K562 (cell line): ENCODE measurements at regions not wholly inside any gene's neighbourhood (a gene's known extent, or its start where the extent isn't known, plus 50 kb on each side); places are given as distances from the start of the nearest gene placed in this dataset.

Source experiments
- ATAC-seq: fragments of 200-7000 bp; cut with Tn5 transposase; 3 replicates; pipeline ENCODE4 v1.9.1; 2020; ENCODE audit warnings: moderate library complexity
- BruUV-seq: library from RNA; stranded (reverse); fragments of 400-500 nt; replicated peaks from 2 replicates; lab custom pipeline; 2021; lab: Mats Ljungman, UMichigan
- CTCF ChIA-PET: fragments of 300-600 bp; formaldehyde crosslinking; extraction: SDS; loops from one replicate; lab custom pipeline; 2021; ENCODE audit warnings: low intra/inter-chr PET ratio; lab: Yijun Ruan, JAX
- POLR2A ChIA-PET: fragments of 300-600, 350-650 bp; sonication (Branson Sonifier 250); formaldehyde crosslinking; extraction: SDS; loops from one replicate; lab custom pipeline; 2021; ENCODE audit warnings: antibody characterized with exemption, inconsistent platforms; lab: Yijun Ruan, JAX
- DNase-seq, 4 experiments: peaks; one replicate each; pipeline versions ENCODE4 v3.0.0 to v3.0.0-alpha.2; 2011 to 2018; ENCODE audit warnings: low spot score in 3 of 4, mixed read lengths in 3 of 4; ENCODE audit errors: extremely low read depth in 1 of 4
- FAIRE-seq: peaks from 2 replicates; lab custom pipeline; 2011; peaks lifted over from hg19 to GRCh38; lab: Jason Lieb, UNC
- H2AFZ ChIP-seq: 2 replicates; pipeline ENCODE4 v1.6.0; 2011; ENCODE audit warnings: low read depth, low read length, control low read depth, inconsistent platforms
- H3K27ac ChIP-seq: fragments of 200-600 bp; 3 replicates; pipeline ENCODE4 v1.8.0; 2011; ENCODE audit warnings: low read depth, mild to moderate bottlenecking, control low read depth, inconsistent platforms, low read length, moderate library complexity, mixed read lengths; ENCODE audit errors: extremely low read depth
- H3K27me3 ChIP-seq, 2 experiments: fragments of 300-600 bp in 1 of 2; 2 replicates in 1 of 2; 3 replicates in 1 of 2; pipeline versions ENCODE4 v1.6.0 to v1.8.0; 2011; ENCODE audit warnings: inconsistent platforms in 2 of 2, low read length in 2 of 2, mild to moderate bottlenecking in 1 of 2, mixed read lengths in 1 of 2, moderate library complexity in 1 of 2; ENCODE audit not compliant: control insufficient read depth in 2 of 2, insufficient read depth in 2 of 2
- H3K36me3 ChIP-seq: fragments of 300-600 bp; 3 replicates; pipeline ENCODE4 v1.8.0; 2011; ENCODE audit warnings: mild to moderate bottlenecking, low read length, inconsistent platforms; ENCODE audit not compliant: control insufficient read depth, insufficient read depth
- H3K4me1 ChIP-seq, 2 experiments: fragments of 200-600 bp in 1 of 2; replicated peaks in 1 of 2; 2 replicates in 1 of 2; 3 replicates in 1 of 2; pipeline versions ENCODE4 v1.5.1 to v1.8.0; 2011; ENCODE audit warnings: inconsistent platforms in 2 of 2, low read length in 2 of 2, mild to moderate bottlenecking in 1 of 2, mixed read lengths in 1 of 2, moderate library complexity in 1 of 2; ENCODE audit not compliant: control insufficient read depth in 2 of 2, insufficient read depth in 2 of 2
- H3K4me2 ChIP-seq: 2 replicates; pipeline ENCODE4 v1.6.1; 2011; ENCODE audit warnings: low read length, control low read depth, inconsistent platforms, mixed read lengths; ENCODE audit not compliant: insufficient read depth
- H3K4me3 ChIP-seq: fragments of 200-600 bp; sonication (generic), shearing (Covaris generic); 2 replicates; pipeline ENCODE4 v1.5.1; 2016; ENCODE audit warnings: control low read depth, inconsistent platforms
- H3K79me2 ChIP-seq: fragments of 200-600 bp; 3 replicates; pipeline ENCODE4 v1.8.0; 2011; ENCODE audit warnings: low read length, inconsistent platforms; ENCODE audit not compliant: control insufficient read depth, insufficient read depth
- H3K9ac ChIP-seq, 2 experiments: 2 replicates each; pipeline versions ENCODE4 v1.6.0 to v1.6.1; 2011; ENCODE audit warnings: low read depth in 2 of 2, low read length in 2 of 2, control low read depth in 1 of 2, inconsistent platforms in 1 of 2, mild to moderate bottlenecking in 1 of 2, mixed read lengths in 1 of 2; ENCODE audit not compliant: insufficient read depth in 1 of 2
- H3K9me1 ChIP-seq: one replicate; pipeline ENCODE4 v1.6.0; 2011; ENCODE audit warnings: inconsistent platforms, mild to moderate bottlenecking, low read length, moderate library complexity; ENCODE audit not compliant: control insufficient read depth, insufficient read depth
- H3K9me3 ChIP-seq: replicated peaks from 2 replicates; pipeline ENCODE4 v1.5.1; 2011; ENCODE audit warnings: low read depth, low read length, inconsistent platforms; ENCODE audit not compliant: control insufficient read depth, insufficient read depth
- H4K20me1 ChIP-seq: replicated peaks from 2 replicates; pipeline ENCODE4 v1.6.1; 2011; ENCODE audit warnings: low read length, inconsistent platforms, mixed read lengths; ENCODE audit not compliant: control insufficient read depth, insufficient read depth
- SMARCA4 ChIP-seq: fragments of 450-650 bp; IDR thresholded peaks from 2 replicates; pipeline ENCODE4 v1.6.1; 2016
- whole genome bisulfite sequencing: fragments of 100-300 bp; shearing (Covaris generic); methylation state at CpG from one replicate; pipeline ENCODE4 v1.1.6; 2016; ENCODE audit warnings: low coverage, mixed read lengths; ENCODE audit not compliant: insufficient coverage; ENCODE audit errors: missing lambda C conversion rate; 5-methylcytosine and 5-hydroxymethylcytosine counted together
- in situ Hi-C: fragments of 300-500 bp; cut with MboI; formaldehyde crosslinking; loops from 4 replicates; pipeline ENCODE4 v1.15.0; 2018; ENCODE audit warnings: inconsistent platforms, mixed read lengths
- intact Hi-C: fragments of 100-400 bp; cut with micrococcal nuclease; formaldehyde crosslinking; loops from 2 replicates; pipeline ENCODE4 v1.14.2; 2022
- TF ChIP-seq, protein P1 (sequence below): sonication (generic); formaldehyde crosslinking; IDR thresholded peaks from 2 replicates; pipeline ENCODE4 v1.8.0; 2023; ENCODE audit warnings: missing genetic modification reagents, mild to moderate bottlenecking, borderline replicate concordance

DNA sequence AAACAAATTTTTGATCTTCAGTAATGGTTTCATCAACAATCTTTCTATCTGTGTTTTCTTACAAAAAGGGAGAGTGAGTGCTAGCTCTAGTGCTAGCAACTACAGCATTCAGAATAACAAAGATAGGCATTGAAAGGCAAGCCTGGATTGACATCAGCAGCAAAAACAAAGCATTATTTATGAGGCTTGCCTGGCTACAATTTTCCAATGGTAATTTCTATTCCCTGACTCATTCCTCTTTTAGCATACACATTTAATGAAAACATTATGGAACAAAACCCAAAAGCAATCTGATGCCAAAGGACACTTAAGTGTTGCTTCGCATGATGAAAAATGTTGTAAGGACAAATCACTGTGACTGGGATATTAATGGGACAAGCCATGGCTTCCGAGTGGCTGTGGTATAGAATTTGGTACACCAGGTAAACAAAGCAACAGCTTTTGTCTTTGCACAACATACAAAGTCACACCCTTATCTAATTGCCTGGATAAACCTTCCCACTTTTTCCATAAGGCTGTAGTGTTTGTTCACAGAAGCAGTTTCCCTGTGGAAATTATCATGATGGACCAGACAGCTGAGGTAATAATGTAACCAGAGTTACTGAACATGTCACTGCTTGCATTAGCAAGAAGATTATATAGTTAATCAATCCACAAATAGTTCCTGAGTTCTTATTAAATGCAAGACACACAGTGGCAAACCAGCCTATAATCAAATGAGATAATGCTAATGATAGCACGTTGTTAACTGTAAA, 179.8 kb upstream of the EDIL3 start:
- no peaks in the 10 kb centered on the region for H3K9me1 ChIP-seq
- in situ Hi-C loops: no loop called here
- no peaks in the 10 kb centered on the region for H3K4me1 ChIP-seq
- ChIA-PET POLR2A (no interaction called here), CTCF (no interaction called here)
- H3K27ac ChIP-seq: no peak overlapping the region
- no peak overlapping the region for H2AFZ ChIP-seq
- H3K36me3 ChIP-seq: no peaks in the 10 kb centered on the region
- FAIRE-seq (no peak), ATAC-seq (no peak), DNase-seq (no peak)
- no peak for TF ChIP-seq SMARCA4
- TF ChIP-seq, protein P1, sequence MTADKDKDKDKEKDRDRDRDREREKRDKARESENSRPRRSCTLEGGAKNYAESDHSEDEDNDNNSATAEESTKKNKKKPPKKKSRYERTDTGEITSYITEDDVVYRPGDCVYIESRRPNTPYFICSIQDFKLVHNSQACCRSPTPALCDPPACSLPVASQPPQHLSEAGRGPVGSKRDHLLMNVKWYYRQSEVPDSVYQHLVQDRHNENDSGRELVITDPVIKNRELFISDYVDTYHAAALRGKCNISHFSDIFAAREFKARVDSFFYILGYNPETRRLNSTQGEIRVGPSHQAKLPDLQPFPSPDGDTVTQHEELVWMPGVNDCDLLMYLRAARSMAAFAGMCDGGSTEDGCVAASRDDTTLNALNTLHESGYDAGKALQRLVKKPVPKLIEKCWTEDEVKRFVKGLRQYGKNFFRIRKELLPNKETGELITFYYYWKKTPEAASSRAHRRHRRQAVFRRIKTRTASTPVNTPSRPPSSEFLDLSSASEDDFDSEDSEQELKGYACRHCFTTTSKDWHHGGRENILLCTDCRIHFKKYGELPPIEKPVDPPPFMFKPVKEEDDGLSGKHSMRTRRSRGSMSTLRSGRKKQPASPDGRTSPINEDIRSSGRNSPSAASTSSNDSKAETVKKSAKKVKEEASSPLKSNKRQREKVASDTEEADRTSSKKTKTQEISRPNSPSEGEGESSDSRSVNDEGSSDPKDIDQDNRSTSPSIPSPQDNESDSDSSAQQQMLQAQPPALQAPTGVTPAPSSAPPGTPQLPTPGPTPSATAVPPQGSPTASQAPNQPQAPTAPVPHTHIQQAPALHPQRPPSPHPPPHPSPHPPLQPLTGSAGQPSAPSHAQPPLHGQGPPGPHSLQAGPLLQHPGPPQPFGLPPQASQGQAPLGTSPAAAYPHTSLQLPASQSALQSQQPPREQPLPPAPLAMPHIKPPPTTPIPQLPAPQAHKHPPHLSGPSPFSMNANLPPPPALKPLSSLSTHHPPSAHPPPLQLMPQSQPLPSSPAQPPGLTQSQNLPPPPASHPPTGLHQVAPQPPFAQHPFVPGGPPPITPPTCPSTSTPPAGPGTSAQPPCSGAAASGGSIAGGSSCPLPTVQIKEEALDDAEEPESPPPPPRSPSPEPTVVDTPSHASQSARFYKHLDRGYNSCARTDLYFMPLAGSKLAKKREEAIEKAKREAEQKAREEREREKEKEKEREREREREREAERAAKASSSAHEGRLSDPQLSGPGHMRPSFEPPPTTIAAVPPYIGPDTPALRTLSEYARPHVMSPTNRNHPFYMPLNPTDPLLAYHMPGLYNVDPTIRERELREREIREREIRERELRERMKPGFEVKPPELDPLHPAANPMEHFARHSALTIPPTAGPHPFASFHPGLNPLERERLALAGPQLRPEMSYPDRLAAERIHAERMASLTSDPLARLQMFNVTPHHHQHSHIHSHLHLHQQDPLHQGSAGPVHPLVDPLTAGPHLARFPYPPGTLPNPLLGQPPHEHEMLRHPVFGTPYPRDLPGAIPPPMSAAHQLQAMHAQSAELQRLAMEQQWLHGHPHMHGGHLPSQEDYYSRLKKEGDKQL (CRISPR knock-in tag): no peak
- WGBS: 3% methylated on average over 3 of the region's 3 CpGs
- H4K20me1 ChIP-seq: no peaks in the 10 kb centered on the region
- no peak overlapping the region for H3K4me2 ChIP-seq
- H3K79me2 ChIP-seq: no peaks in the 10 kb centered on the region
- no peaks in the 10 kb centered on the region for H3K9me3 ChIP-seq
- no TSS peak for BruUV-seq
- intact Hi-C loops: no loop called here
- no peak overlapping the region for H3K9ac ChIP-seq
- no peaks in the 10 kb centered on the region for H3K27me3 ChIP-seq
- H3K4me3 ChIP-seq: no peak overlapping the region
